ENCODE measurements at regions not wholly inside any gene's neighbourhood (a gene's known extent, or its start where the extent isn't known, plus 50 kb on each side); places are given as distances from the start of the nearest gene placed in this dataset.
"Not testable (repeated sequence)": the region's sequence is repeated elsewhere in the genome, so short reads cannot be mapped to it uniquely, and the experiment has no call there.

DNA sequence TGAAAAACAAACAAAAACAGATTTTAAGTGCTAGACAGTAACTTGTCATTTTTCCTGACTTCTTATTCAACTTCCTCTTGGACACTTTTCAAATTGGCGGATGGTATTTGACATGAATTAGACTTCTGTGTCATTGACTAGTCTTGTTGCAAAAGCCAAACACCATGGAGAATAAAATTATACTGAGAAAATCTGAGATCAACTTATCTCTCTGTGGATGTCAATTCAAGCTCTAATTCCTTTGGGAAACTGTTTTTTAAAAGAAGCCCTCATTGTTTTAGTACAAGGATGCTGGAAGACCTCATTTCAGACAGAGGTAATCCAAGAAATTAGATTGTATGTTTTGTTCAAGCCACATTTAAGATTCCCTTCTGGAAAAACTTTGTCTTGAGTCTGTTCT lies 831.0 kb downstream of the SEMA5A start:
- no peak for DNase-seq (ENCODE audit: low read depth)

GRCh38 chr5:8719796-8720195 lies 826.1 kb downstream of the SEMA5A start:
- DNase-seq (ENCODE audit: low read depth) = no peak

- DNase-seq (ENCODE audit: low read depth) = no peak
These were observed 825.4 kb downstream of the SEMA5A start for GRCh38 chr5:8720506-8720905.

DNA sequence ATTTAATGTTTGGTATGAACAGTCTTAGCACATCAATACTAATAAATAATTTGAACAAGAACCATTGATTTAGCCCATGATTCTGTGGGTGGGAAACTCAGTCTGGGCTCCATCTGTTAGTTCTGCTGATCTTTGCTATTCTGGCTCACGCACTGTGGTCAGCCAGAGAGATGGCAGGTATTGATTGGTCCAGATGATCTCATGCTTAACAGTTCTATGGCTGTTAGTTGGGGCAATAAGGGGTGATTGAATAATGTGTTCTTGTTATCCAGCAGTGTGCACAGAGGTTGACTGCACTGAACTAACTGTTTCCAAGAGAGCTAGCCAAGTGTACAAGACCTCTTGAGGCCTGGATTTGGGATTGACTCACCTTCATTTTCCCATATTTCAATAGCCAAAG lies 824.3 kb downstream of the SEMA5A start:
- no peak for DNase-seq (ENCODE audit: low read depth)

DNA sequence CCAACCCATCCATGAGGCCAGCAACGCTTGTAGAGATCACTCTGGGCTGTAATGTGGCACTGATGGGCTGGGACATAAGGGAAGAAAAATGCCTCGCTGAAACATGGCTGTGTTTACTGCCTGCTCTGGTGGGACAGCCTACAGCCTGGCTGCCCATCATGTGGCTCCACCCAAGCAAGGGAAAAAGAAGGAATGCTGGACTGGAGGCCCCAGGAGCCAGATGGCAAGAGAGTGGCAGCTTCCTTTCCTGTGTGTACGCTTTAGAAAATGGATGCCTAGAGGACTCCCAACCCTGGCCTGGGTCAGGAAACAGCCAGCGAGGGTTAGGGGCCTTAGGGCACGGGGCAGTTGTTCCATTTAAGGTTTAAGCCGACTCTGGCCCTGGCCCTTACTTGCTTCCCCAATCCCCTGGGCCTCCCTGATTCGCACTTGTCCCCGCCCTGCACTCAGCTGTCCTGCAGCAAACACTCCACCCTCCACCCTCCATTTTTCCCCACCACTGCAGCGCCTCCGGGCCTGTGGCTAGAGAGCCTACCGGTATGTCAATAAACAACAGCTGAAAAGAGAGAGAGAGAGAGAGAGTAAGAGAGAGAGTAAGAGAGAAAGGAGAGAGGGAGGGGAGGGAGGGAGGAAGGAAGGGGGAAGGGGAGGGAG lies 819.4 kb downstream of the SEMA5A start:
- DNase-seq (ENCODE audit: low read depth) = no peak

GRCh38 chr5:8727396-8727795 lies 818.5 kb downstream of the SEMA5A start:
- DNase-seq (ENCODE audit: low read depth) = no peak

GRCh38 chr5:8729437-8729836 lies 816.4 kb downstream of the SEMA5A start:
- DNase-seq (ENCODE audit: low read depth) = no peak

GRCh38 chr5:8730194-8730593 lies 815.7 kb downstream of the SEMA5A start:
- no peak for DNase-seq (ENCODE audit: low read depth)

DNA sequence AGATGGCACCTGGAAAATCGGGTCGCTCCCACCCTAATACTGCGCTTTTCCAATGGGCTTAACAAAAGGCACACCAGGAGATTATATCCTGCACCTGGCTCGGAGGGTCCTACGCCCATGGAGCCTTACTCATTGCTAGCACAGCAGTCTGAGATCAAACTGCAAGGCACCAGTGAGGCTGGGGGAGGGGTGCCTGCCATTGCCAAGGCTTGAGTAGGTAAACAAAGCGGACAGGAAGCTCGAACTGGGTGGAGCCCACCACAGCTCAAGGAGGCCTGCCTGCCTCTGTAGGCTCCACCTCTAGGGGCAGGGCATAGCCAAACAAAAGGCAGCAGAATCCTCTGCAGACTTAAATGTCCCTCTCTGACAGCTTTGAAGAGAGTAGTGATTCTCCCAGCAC lies 814.8 kb downstream of the SEMA5A start:
- not testable (repeated sequence) for DNase-seq (ENCODE audit: low read depth)

DNA sequence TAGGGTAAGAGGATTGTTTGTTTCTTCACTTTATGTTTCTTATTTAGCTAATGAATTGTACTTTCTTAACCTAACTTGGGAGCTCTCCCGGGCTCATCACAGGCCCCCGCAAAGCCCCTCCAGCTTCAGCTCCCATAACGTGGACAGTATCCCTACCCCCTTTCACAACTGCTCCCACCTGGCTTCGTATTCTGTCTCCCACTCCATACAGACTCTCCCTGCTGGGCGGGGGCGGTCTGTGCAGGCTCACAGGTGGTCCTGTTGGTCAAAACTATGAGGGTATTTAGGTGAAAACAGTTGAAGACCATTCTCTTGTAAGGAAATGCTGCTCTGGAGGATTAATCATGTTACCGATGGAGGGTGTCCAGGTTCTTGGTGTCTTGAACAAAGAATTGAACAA lies 805.3 kb downstream of the SEMA5A start:
- no peak for DNase-seq (ENCODE audit: low read depth)

DNA sequence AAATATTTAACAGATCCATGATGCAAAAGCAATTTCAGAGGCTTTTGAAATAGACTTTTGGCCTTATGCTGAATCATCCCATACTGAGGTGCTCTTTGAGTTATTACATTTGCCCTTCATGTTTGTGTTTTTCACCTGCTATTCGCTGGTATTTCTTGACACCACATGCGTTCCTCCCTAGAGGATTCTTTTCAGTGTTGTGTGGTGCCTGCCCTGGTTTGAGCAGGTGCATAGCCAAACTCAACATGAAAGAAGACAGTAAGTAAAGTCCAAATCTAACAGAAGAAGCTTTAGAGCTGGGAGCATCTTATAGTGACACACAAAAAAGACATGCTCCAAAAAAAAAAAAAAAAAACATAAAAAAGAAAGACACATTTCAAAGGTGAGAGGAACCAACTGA lies 796.3 kb downstream of the SEMA5A start:
- no peak for DNase-seq (ENCODE audit: low read depth)

- DNase-seq (ENCODE audit: low read depth) = no peak
These were observed 795.8 kb downstream of the SEMA5A start for GRCh38 chr5:8750100-8750499.

- no peak for DNase-seq (ENCODE audit: low read depth)
These were observed 793.9 kb downstream of the SEMA5A start for GRCh38 chr5:8751971-8752370.

GRCh38 chr5:8752595-8752994 lies 793.3 kb downstream of the SEMA5A start:
- DNase-seq (ENCODE audit: low read depth) = no peak

- no peak for DNase-seq (ENCODE audit: low read depth)
These were observed 789.3 kb downstream of the SEMA5A start for GRCh38 chr5:8756498-8757084.

DNA sequence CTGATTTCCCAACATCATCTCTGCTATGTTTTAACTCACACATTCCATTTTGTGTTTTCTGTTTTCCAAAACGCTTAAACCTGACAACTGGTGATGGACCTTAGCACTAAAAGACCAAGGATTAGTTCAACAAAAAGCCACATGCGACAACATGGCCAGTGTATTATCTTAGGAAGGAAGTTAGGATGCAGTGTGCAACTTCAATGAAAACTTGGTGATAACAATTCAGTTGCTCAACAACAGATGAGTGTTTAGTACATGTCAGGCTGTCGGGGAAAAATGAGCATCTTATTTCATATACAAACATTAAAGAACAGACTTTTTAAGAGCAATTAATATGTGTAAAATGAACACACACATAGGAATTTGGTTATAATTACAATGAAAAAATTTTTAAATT lies 780.0 kb downstream of the SEMA5A start:
- DNase-seq (ENCODE audit: low read depth) = no peak

DNA sequence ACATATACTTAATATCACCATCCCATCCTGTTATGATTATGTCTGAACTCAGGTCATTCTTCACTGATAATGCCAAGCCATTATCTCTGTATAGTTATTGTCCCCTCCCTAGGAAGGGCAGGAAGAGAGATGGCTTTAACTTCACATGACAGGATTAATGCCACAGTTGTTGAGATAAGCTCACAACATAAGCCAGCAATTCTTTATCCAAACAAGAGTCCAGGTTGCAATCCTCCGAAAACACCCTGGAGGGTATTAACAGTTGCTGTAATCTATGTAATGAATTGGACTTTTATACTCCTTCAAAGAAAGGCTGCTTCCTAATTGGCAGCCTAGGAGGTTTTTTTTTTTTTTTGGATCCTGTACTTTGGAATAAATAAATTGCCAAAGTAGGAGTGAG lies 779.4 kb downstream of the SEMA5A start:
- DNase-seq (ENCODE audit: low read depth) = no peak

- DNase-seq (ENCODE audit: low read depth) = no peak
These were observed 778.8 kb downstream of the SEMA5A start for GRCh38 chr5:8767111-8767510.

- DNase-seq (ENCODE audit: low read depth) = no peak
These were observed 778.1 kb downstream of the SEMA5A start for GRCh38 chr5:8767746-8768145.

GRCh38 chr5:8769631-8770030 lies 776.2 kb downstream of the SEMA5A start:
- no peak for DNase-seq (ENCODE audit: low read depth)

- no peak for DNase-seq (ENCODE audit: low read depth)
These were observed 775.4 kb downstream of the SEMA5A start for GRCh38 chr5:8770431-8770830.

DNA sequence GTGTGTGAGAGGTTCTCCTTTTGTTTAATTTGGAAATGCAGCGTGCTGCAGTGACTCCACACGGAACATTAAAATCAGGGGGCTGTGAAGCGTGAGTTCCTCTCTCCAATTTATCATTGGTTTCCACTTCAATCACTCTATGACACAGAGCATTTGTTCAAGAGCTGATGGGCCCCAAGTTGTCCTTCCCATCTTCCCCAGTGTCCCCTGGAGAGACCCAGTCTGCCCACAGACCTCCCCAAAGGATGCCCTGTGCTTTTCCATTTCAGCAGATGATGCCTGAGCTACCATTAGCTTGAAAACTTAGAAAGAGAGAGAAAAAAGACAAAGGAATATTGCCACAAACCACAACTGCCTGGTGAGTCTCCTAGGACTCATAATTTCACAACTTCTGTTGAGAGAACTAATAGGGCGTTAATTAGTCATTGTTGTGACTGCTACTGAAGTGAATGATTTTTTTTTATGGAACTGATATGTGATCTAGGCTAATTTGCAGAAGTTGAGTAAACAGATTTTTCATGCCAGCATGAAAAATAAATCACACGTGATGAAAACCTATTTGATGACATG lies 772.7 kb downstream of the SEMA5A start:
- no peak for DNase-seq (ENCODE audit: low read depth)

- DNase-seq (ENCODE audit: low read depth) = no peak
These were observed 761.2 kb downstream of the SEMA5A start for GRCh38 chr5:8784692-8785091.

DNA sequence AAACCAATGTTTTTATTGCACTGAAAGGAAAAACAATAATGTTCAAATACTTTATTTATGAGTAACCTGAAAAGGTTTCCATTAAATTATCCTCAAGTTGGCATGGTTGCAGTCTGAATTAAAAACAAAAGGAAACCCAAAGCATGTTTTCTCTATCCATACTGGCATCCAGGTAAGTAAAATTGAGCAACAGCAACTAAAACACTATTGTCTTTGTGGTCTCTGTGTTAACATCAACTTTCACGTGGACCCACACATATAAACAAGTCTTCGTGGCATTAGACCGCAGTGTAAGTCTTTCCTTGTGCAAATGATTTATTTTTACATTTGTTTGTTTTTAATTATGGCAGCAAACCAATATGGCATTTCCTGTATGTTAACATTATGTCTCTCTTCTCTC lies 757.6 kb downstream of the SEMA5A start:
- DNase-seq (ENCODE audit: low read depth) = no peak

Measured in activated T-helper 1 cell treated with Interleukin-2 at 50 U/mL for 16 hours (primary cell).